ENCODE measurements at regions not wholly inside any gene's neighbourhood (a gene's known extent, or its start where the extent isn't known, plus 50 kb on each side); places are given as distances from the start of the nearest gene placed in this dataset.

GRCh38 chrX:69362856-69363255 is 141.3 kb upstream of the NALF2 start:
- TF ChIP-seq NFIC (IDR thresholded peaks at IDR 0.05) (no peak), REST (IDR thresholded peaks at IDR 0.05; ENCODE audit: low read depth) (no peak), EP300 (IDR thresholded peaks at IDR 0.05; ENCODE audit: borderline replicate concordance) (no peak), CREB1 (IDR thresholded peaks at IDR 0.05; ENCODE audit: low read depth) (no peak), TAF1 (IDR thresholded peaks at IDR 0.05; ENCODE audit: low read depth) (no peak)

- TF ChIP-seq REST (IDR thresholded peaks at IDR 0.05; ENCODE audit: low read depth) (no peak), EP300 (IDR thresholded peaks at IDR 0.05; ENCODE audit: borderline replicate concordance) (no peak), MAX (IDR thresholded peaks at IDR 0.05) (no peak), NFIC (IDR thresholded peaks at IDR 0.05) (no peak), YY1 (IDR thresholded peaks at IDR 0.05; ENCODE audit: low read depth) (no peak), RAD21 (IDR thresholded peaks at IDR 0.05; ENCODE audit: low read depth) (no peak), TEAD4 (IDR thresholded peaks at IDR 0.05) (no peak), TCF12 (IDR thresholded peaks at IDR 0.05; ENCODE audit: low read depth) (no peak), TAF1 (IDR thresholded peaks at IDR 0.05; ENCODE audit: low read depth) (no peak), ZBTB7A (IDR thresholded peaks at IDR 0.05; ENCODE audit: low read depth) (no peak), USF1 (IDR thresholded peaks at IDR 0.05) (no peak), CEBPB (IDR thresholded peaks at IDR 0.05) (no peak), FOXM1 (IDR thresholded peaks at IDR 0.05; ENCODE audit: borderline replicate concordance, low read depth) (no peak), CREB1 (IDR thresholded peaks at IDR 0.05; ENCODE audit: low read depth) (no peak), EGR1 (IDR thresholded peaks at IDR 0.05) (no peak)
Measured at GRCh38 chrX:69362354-69362753, 141.8 kb upstream of the NALF2 start.

GRCh38 chrX:69361311-69361845 is 142.7 kb upstream of the NALF2 start:
- no peak for TF ChIP-seq ZBTB7A (IDR thresholded peaks at IDR 0.05; ENCODE audit: low read depth)
- no peak for TF ChIP-seq TEAD4 (IDR thresholded peaks at IDR 0.05)
- TF ChIP-seq NFIC (IDR thresholded peaks at IDR 0.05), result no peak
- TF ChIP-seq USF1 (IDR thresholded peaks at IDR 0.05), result no peak
- TF ChIP-seq TAF1 (IDR thresholded peaks at IDR 0.05; ENCODE audit: low read depth), result no peak
- no peak for TF ChIP-seq REST (IDR thresholded peaks at IDR 0.05; ENCODE audit: low read depth)
- no peak for TF ChIP-seq FOXM1 (IDR thresholded peaks at IDR 0.05; ENCODE audit: borderline replicate concordance, low read depth)
- no peak for TF ChIP-seq YY1 (IDR thresholded peaks at IDR 0.05; ENCODE audit: low read depth)
- no peak for TF ChIP-seq RAD21 (IDR thresholded peaks at IDR 0.05; ENCODE audit: low read depth)
- no peak for TF ChIP-seq EGR1 (IDR thresholded peaks at IDR 0.05)
- TF ChIP-seq TCF12 (IDR thresholded peaks at IDR 0.05; ENCODE audit: low read depth), result no peak
- TF ChIP-seq EP300 (IDR thresholded peaks at IDR 0.05; ENCODE audit: borderline replicate concordance), result no peak
- TF ChIP-seq MAX (IDR thresholded peaks at IDR 0.05), result no peak
- TF ChIP-seq CREB1 (IDR thresholded peaks at IDR 0.05; ENCODE audit: low read depth), result no peak

GRCh38 chrX:69357317-69357716 is 146.8 kb upstream of the NALF2 start:
- TF ChIP-seq ZBTB7A (IDR thresholded peaks at IDR 0.05; ENCODE audit: low read depth) (no peak), EGR1 (IDR thresholded peaks at IDR 0.05) (no peak), YY1 (IDR thresholded peaks at IDR 0.05; ENCODE audit: low read depth) (no peak), CREB1 (IDR thresholded peaks at IDR 0.05; ENCODE audit: low read depth) (no peak), TCF12 (IDR thresholded peaks at IDR 0.05; ENCODE audit: low read depth) (no peak), MAX (IDR thresholded peaks at IDR 0.05) (no peak), NFIC (IDR thresholded peaks at IDR 0.05) (no peak), TAF1 (IDR thresholded peaks at IDR 0.05; ENCODE audit: low read depth) (no peak), EP300 (IDR thresholded peaks at IDR 0.05; ENCODE audit: borderline replicate concordance) (no peak), TEAD4 (IDR thresholded peaks at IDR 0.05) (no peak), REST (IDR thresholded peaks at IDR 0.05; ENCODE audit: low read depth) (no peak), USF1 (IDR thresholded peaks at IDR 0.05) (no peak), FOXM1 (IDR thresholded peaks at IDR 0.05; ENCODE audit: borderline replicate concordance, low read depth) (no peak), RAD21 (IDR thresholded peaks at IDR 0.05; ENCODE audit: low read depth) (no peak), CEBPB (IDR thresholded peaks at IDR 0.05) (no peak)

Measured in Ishikawa (cell line).